ENCODE measurements at regions not wholly inside any gene's neighbourhood (a gene's known extent, or its start where the extent isn't known, plus 50 kb on each side); places are given as distances from the start of the nearest gene placed in this dataset.
A peak's percentile ranks its signal among the peaks of the same experiment; 100 is the strongest.

GRCh38 chr17:68771867-68772515 is 170.8 kb upstream of the FAM20A start:
- in situ Hi-C loops (cut with MboI): loop anchor here (10.0 to 25.0 kb wide), 2 partner anchors 610 to 623 kb away; no protein-coding TSS in a partner anchor
- ChIA-PET SMC1A (ENCODE audit: uncharacterized antibody, unreplicated experiment) (interaction anchor here (0.6 to 2.0 kb wide), 19 partner anchors 8 to 752 kb away, joined by 3 to 13 read pairs (median 5); no protein-coding TSS in a partner anchor), CTCF (interaction anchor here (0.6 to 3.1 kb wide), 39 partner anchors 8 to 630 kb away, joined by 3 to 63 read pairs (median 4); no protein-coding TSS in a partner anchor), POLR2A (interaction anchor here (1.0 kb wide), 1 partner anchor 464 kb away, joined by 3 read pairs; no protein-coding TSS in a partner anchor), RAD21 (ENCODE audit: unreplicated experiment) (interaction anchor here (0.7 to 1.9 kb wide), 18 partner anchors 10 to 752 kb away, joined by 3 to 13 read pairs (median 4); no protein-coding TSS in a partner anchor)
- H4K20me1 ChIP-seq (ENCODE audit: control insufficient read depth, insufficient read depth): no peaks in the 10 kb centered on the region
- peak; percentile 61 for FAIRE-seq
- no peak for DNase-seq (ENCODE audit: low read depth, low spot score)
- no peaks in the 10 kb centered on the region; the same call in 2 of the 3 replicates for H3K9me3 ChIP-seq (replicated peaks; ENCODE audit: control insufficient read depth, insufficient read depth, low read length)
- TF ChIP-seq, protein P1, sequence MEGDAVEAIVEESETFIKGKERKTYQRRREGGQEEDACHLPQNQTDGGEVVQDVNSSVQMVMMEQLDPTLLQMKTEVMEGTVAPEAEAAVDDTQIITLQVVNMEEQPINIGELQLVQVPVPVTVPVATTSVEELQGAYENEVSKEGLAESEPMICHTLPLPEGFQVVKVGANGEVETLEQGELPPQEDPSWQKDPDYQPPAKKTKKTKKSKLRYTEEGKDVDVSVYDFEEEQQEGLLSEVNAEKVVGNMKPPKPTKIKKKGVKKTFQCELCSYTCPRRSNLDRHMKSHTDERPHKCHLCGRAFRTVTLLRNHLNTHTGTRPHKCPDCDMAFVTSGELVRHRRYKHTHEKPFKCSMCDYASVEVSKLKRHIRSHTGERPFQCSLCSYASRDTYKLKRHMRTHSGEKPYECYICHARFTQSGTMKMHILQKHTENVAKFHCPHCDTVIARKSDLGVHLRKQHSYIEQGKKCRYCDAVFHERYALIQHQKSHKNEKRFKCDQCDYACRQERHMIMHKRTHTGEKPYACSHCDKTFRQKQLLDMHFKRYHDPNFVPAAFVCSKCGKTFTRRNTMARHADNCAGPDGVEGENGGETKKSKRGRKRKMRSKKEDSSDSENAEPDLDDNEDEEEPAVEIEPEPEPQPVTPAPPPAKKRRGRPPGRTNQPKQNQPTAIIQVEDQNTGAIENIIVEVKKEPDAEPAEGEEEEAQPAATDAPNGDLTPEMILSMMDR (IDR thresholded peaks at IDR 0.05 in 2 of 3, conservative IDR thresholded peaks at IDR 0.05 in 1 of 3; ENCODE audit: control insufficient read depth in 2 of 3, extremely low read depth in 1 of 3, insufficient read depth in 1 of 3, low read depth in 3 of 3, low read length in 3 of 3): peak; percentile 62 to 80 (median 76)
- TF ChIP-seq, protein P2, sequence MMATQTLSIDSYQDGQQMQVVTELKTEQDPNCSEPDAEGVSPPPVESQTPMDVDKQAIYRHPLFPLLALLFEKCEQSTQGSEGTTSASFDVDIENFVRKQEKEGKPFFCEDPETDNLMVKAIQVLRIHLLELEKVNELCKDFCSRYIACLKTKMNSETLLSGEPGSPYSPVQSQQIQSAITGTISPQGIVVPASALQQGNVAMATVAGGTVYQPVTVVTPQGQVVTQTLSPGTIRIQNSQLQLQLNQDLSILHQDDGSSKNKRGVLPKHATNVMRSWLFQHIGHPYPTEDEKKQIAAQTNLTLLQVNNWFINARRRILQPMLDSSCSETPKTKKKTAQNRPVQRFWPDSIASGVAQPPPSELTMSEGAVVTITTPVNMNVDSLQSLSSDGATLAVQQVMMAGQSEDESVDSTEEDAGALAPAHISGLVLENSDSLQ (IDR thresholded peaks at IDR 0.05): peak; percentile 40; the same call in 1 of the 2 replicates
- TF ChIP-seq PBX3 (IDR thresholded peaks at IDR 0.05; ENCODE audit: insufficient replicate concordance, low read depth, low read length) (peak; percentile 14), USF1 (IDR thresholded peaks at IDR 0.05; ENCODE audit: borderline replicate concordance, extremely low read length, insufficient read depth, low read depth, low read length) (no peak), SMC3 (IDR thresholded peaks at IDR 0.05; ENCODE audit: borderline replicate concordance, low read length) (peak; percentile 61; the same call in 1 of the 2 replicates), PAX8 (IDR thresholded peaks at IDR 0.05) (no peak), SPI1 (IDR thresholded peaks at IDR 0.05; ENCODE audit: borderline replicate concordance, insufficient read depth, low read depth, low read length) (peak; percentile 32; the same call in 1 of the 2 replicates), RAD21 (IDR thresholded peaks at IDR 0.05; ENCODE audit: insufficient read depth, low read depth, low read length) (peak; percentile 81)
- BruUV-seq (replicated peaks): no TSS peak
- peaks cover 15% of the 10 kb centered on the region for H3K4me1 ChIP-seq (ENCODE audit: control insufficient read depth, insufficient read depth, low read length)
- H3K4me2 ChIP-seq (ENCODE audit: control insufficient read depth, insufficient read depth): peak overlapping the region; percentile 84
- intact Hi-C loops (cut with micrococcal nuclease; ENCODE audit: unreplicated experiment): loop anchor here (1.0 to 10.0 kb wide), 4 partner anchors 293 to 753 kb away; partner anchors contain the start of gene ABCA9
- H3K79me2 ChIP-seq (ENCODE audit: control insufficient read depth, insufficient read depth, low read length): no peaks in the 10 kb centered on the region
- H3K36me3 ChIP-seq (ENCODE audit: control insufficient read depth in 2 of 2, insufficient read depth in 2 of 2, low read length in 1 of 2): no peaks in the 10 kb centered on the region
- peak overlapping the region; percentile 61 for H3K4me3 ChIP-seq
- 19% methylated on average over 8 of the region's 8 CpGs for WGBS (ENCODE audit: insufficient coverage, insufficient replicate concordance, low lambda C conversion rate, missing lambda C conversion rate)
- H2AFZ ChIP-seq (ENCODE audit: control insufficient read depth, low read depth, low read length): peak overlapping the region; percentile 93
- H3K27ac ChIP-seq (ENCODE audit: control insufficient read depth, insufficient read depth): peak overlapping the region; percentile 46
- ATAC-seq: peak; percentile 90
- H3K9ac ChIP-seq (ENCODE audit: control insufficient read depth, insufficient read depth, low read length): peak overlapping the region; percentile 29; the same call in 1 of the 2 replicates
- no peaks in the 10 kb centered on the region for H3K27me3 ChIP-seq (replicated peaks in 1 of 2; ENCODE audit: control insufficient read depth in 2 of 2, insufficient read depth in 2 of 2, low read length in 1 of 2)
